Thyroid gland (tissue), 4 donors: ENCODE measurements at regions not wholly inside any gene's neighbourhood (a gene's known extent, or its start where the extent isn't known, plus 50 kb on each side); places are given as distances from the start of the nearest gene placed in this dataset.

Source experiments
- CTCF ChIP-seq, 6 experiments: fragments of 200-600 bp in 3 of 6; fragments of 450-650 bp in 3 of 6; sonication (generic) in 3 of 6; IDR thresholded peaks; one replicate each; pipeline ENCODE4 v1.5.1; 2016 to 2019; ENCODE audit warnings: antibody characterized with exemption in 6 of 6, mild to moderate bottlenecking in 2 of 6, inconsistent platforms in 1 of 6, moderate library complexity in 1 of 6
- POLR2A ChIP-seq, 2 donors: fragments of 450-650 bp; IDR thresholded peaks; one replicate each; pipeline ENCODE4 v1.6.1; 2017; ENCODE audit warnings: antibody characterized with exemption in 2 of 2, mild to moderate bottlenecking in 2 of 2, moderate library complexity in 1 of 2

- TF ChIP-seq CTCF (IDR thresholded peaks at IDR 0.05) (no peak), POLR2A (IDR thresholded peaks at IDR 0.05) (no peak)
These were observed 1242.2 kb upstream of the TMEM132C start for GRCh38 chr12:127024791-127025190.
